Keratinocyte (primary cell): ENCODE measurements at regions not wholly inside any gene's neighbourhood (a gene's known extent, or its start where the extent isn't known, plus 50 kb on each side); places are given as distances from the start of the nearest gene placed in this dataset.

Experiments
- EZH2 ChIP-seq: IDR thresholded peaks from one replicate; pipeline ENCODE4 v1.6.1; 2012; ENCODE audit warnings: inconsistent platforms, mild to moderate bottlenecking, low read length, moderate library complexity
- TF ChIP-seq, protein P1 (sequence below), 3 experiments: IDR thresholded peaks in 1 of 3; conservative IDR thresholded peaks in 1 of 3; optimal IDR thresholded peaks in 1 of 3; 2 replicates in 2 of 3; 3 replicates in 1 of 3; pipeline versions ENCODE3 to v1.5.1; 2011; ENCODE audit warnings: low read length in 3 of 3, mild to moderate bottlenecking in 3 of 3, moderate library complexity in 2 of 3, control low read depth in 1 of 3, inconsistent platforms in 1 of 3; ENCODE audit not compliant: insufficient read depth in 2 of 3; ENCODE audit errors: extremely low read depth in 1 of 3

- TF ChIP-seq, protein P1, sequence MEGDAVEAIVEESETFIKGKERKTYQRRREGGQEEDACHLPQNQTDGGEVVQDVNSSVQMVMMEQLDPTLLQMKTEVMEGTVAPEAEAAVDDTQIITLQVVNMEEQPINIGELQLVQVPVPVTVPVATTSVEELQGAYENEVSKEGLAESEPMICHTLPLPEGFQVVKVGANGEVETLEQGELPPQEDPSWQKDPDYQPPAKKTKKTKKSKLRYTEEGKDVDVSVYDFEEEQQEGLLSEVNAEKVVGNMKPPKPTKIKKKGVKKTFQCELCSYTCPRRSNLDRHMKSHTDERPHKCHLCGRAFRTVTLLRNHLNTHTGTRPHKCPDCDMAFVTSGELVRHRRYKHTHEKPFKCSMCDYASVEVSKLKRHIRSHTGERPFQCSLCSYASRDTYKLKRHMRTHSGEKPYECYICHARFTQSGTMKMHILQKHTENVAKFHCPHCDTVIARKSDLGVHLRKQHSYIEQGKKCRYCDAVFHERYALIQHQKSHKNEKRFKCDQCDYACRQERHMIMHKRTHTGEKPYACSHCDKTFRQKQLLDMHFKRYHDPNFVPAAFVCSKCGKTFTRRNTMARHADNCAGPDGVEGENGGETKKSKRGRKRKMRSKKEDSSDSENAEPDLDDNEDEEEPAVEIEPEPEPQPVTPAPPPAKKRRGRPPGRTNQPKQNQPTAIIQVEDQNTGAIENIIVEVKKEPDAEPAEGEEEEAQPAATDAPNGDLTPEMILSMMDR (optimal IDR thresholded peaks at IDR 0.05 in 1 of 3, IDR thresholded peaks at IDR 0.05 in 1 of 3, conservative IDR thresholded peaks at IDR 0.05 in 1 of 3; ENCODE audit: extremely low read depth in 1 of 3, insufficient read depth in 2 of 3, low read length in 3 of 3), result no peak
- no peak for TF ChIP-seq EZH2
Measured at GRCh38 chr6:21295506-21296240, 297.9 kb upstream of the SOX4 start.
